Neural crest cell (in vitro differentiated cells): ENCODE measurements at regions not wholly inside any gene's neighbourhood (a gene's known extent, or its start where the extent isn't known, plus 50 kb on each side); places are given as distances from the start of the nearest gene placed in this dataset.

Source experiments
- DNase-seq: peaks from one replicate; pipeline ENCODE4 v3.0.0; 2021; ENCODE audit warnings: low read depth, mixed read lengths, low spot score
- H3K27ac Mint-ChIP-seq: one replicate; pipeline ENCODE4 v1.8.0; 2021; ENCODE audit warnings: mild to moderate bottlenecking, mixed read lengths; ENCODE audit not compliant: unreplicated experiment
- H3K27me3 Mint-ChIP-seq: 2 replicates; pipeline ENCODE4 v1.8.0; 2021; ENCODE audit warnings: low read depth, mild to moderate bottlenecking, mixed read lengths
- H3K36me3 Mint-ChIP-seq: 2 replicates; pipeline ENCODE4 v1.8.0; 2021; ENCODE audit warnings: low read depth, mild to moderate bottlenecking, mixed read lengths
- H3K4me1 Mint-ChIP-seq: 2 replicates; pipeline ENCODE4 v1.8.0; 2021; ENCODE audit warnings: mixed read lengths
- H3K4me3 Mint-ChIP-seq: one replicate; pipeline ENCODE4 v1.8.0; 2021; ENCODE audit warnings: mild to moderate bottlenecking, mixed read lengths
- H3K9me3 Mint-ChIP-seq: 2 replicates; pipeline ENCODE4 v1.8.0; 2021; ENCODE audit warnings: mixed read lengths
- TF ChIP-seq, protein P1 (sequence below): fragments of 200-600 bp; sonication (generic); conservative IDR thresholded peaks from 2 replicates; pipeline ENCODE4 v1.5.0; 2021; ENCODE audit warnings: antibody characterized with exemption, mild to moderate bottlenecking

DNA sequence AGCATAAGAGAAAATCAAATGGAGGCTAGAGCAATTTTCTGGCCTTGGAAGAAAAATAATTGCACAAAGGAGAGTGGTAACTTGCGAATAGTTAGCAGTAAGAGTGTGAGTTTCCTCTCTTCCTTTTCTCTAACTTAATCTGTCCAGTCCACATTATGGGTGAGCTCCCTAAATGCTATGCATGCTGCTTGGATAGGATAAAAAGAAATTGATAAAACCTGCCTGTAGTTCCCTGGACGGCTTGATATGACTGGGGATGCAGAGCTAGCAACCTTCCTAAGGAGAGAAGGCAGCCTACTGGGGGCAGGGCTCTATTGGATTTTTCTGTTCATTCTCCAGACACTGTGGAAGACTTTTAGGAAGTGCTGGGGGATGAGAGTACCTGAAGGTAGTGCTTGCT lies 311.3 kb downstream of the LMO7 start:
- Mint-ChIP-seq H3K4me1 (no peaks in the 10 kb centered on the region), H3K4me3 (no peak overlapping the region)
- TF ChIP-seq, protein P1, sequence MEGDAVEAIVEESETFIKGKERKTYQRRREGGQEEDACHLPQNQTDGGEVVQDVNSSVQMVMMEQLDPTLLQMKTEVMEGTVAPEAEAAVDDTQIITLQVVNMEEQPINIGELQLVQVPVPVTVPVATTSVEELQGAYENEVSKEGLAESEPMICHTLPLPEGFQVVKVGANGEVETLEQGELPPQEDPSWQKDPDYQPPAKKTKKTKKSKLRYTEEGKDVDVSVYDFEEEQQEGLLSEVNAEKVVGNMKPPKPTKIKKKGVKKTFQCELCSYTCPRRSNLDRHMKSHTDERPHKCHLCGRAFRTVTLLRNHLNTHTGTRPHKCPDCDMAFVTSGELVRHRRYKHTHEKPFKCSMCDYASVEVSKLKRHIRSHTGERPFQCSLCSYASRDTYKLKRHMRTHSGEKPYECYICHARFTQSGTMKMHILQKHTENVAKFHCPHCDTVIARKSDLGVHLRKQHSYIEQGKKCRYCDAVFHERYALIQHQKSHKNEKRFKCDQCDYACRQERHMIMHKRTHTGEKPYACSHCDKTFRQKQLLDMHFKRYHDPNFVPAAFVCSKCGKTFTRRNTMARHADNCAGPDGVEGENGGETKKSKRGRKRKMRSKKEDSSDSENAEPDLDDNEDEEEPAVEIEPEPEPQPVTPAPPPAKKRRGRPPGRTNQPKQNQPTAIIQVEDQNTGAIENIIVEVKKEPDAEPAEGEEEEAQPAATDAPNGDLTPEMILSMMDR, result no peak

DNA sequence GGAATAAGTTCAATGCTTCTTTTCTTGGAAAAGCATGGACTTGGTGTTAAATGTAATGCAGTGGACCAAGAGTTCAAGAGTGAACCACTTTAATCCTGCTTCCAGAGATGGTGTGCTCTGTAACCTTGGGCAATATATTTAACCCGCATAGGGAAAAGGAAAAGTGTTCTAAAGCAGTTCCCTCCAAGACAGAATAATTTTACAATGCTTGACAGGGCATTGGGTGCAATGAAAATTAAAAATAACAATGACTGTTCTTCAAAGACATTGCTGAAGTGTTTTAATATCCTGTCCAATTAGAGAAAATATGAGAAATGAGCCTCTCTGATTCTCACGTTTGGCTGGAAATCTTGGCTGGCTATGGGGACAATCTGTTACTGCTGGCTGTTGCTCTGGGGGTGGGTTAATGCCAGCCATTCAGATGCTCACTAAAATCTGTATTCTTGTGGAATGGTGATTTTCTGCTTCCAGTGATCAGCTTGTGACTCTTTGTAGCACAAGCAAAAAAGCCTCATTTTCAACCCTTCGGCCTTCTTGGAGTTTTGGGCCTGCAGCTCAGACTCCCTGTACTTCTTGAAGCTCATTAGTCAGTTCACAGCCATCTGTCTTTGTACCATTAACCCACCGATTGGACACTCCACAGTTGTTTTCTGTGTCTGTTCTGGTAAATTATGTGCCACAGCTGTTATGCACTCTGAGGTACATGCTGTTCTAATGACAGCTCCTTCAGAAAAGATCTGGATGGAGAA lies 310.6 kb downstream of the LMO7 start:
- DNase-seq, result no peak
- Mint-ChIP-seq H3K9me3 (peaks cover 8% of the 10 kb centered on the region), H3K36me3 (no peaks in the 10 kb centered on the region), H3K4me1 (no peaks in the 10 kb centered on the region), H3K27ac (no peak overlapping the region), H3K27me3 (no peaks in the 10 kb centered on the region), H3K4me3 (no peak overlapping the region)
- TF ChIP-seq, protein P1, result no peak

More for the DNA sequence above, 311.3 kb downstream of the LMO7 start:
- Mint-ChIP-seq H3K36me3 (no peaks in the 10 kb centered on the region), H3K9me3 (peaks cover 4% of the 10 kb centered on the region), H3K27ac (no peak overlapping the region), H3K27me3 (no peaks in the 10 kb centered on the region)
- DNase-seq, result no peak

DNA sequence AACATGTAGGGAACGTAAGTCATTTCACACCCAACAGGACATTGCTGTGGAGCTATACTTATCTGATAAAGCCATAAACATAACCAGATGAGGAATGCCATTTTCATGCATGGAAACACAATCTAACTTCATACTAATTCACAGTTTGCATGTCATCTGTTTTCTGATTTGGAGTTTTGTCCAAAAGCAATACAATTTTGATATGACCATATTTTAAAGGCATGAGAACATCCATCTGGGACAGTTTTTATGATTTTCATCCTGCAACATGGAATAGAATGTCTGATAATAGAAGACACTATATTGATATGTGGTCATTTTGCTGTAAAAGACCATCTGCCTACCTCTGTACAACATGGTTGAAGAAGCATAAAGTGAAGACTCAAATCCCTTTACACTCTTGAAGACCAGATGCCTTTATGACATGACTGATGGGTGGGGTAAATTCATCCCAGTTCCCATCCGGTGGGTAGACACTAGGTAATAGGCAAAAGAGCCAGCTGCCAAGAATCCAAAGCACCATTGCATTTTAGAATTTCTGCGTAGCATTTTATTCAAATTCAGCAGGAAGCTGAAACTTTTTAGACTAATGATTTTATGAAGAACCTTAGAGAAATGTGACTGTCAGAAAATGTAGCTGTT lies 309.8 kb downstream of the LMO7 start:
- Mint-ChIP-seq H3K4me1 (no peaks in the 10 kb centered on the region), H3K27me3 (no peaks in the 10 kb centered on the region), H3K27ac (no peak overlapping the region), H3K9me3 (peaks cover 8% of the 10 kb centered on the region), H3K4me3 (no peak overlapping the region), H3K36me3 (no peaks in the 10 kb centered on the region)
- DNase-seq, result no peak
- TF ChIP-seq, protein P1, result no peak

DNA sequence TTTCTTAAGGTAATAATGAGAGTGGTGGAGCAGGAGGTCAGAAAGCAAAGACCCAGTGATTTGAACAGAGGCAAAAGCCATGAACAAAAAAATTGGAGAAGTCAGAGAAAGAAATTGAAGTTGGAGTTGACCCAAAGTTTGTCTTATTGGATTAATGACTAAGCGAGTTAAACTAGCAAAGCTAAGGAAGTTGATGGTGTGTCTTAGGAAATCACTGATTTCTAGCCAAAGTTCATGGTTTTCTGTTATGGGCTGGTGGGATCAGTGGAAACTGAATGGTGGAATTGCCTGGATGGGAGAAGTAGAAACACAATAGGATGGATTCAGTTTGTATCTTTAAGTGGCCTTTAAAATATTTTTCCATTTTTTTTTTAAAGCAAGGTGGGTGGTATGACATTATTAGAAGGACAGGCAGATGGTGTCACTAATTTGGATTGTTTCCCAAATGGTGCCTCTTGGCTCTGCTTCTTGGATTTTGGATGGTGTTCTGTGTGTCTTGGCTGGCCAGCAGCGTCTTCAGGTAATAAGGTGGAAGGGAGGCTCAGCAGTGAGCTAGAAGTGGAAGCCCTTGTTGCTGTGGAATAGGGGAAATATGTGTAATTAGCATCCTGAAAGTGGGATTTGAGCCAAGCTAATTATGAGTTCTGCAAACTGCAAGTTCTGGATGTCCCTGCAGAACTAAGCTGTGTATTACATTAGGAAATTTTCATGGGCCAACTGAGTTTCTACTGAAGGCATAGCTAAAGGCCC lies 302.9 kb downstream of the LMO7 start:
- Mint-ChIP-seq H3K27ac (no peak overlapping the region), H3K4me1 (no peaks in the 10 kb centered on the region), H3K27me3 (no peaks in the 10 kb centered on the region), H3K9me3 (peaks cover 8% of the 10 kb centered on the region), H3K4me3 (no peak overlapping the region), H3K36me3 (no peaks in the 10 kb centered on the region)
- TF ChIP-seq, protein P1, result no peak
- no peak for DNase-seq

DNA sequence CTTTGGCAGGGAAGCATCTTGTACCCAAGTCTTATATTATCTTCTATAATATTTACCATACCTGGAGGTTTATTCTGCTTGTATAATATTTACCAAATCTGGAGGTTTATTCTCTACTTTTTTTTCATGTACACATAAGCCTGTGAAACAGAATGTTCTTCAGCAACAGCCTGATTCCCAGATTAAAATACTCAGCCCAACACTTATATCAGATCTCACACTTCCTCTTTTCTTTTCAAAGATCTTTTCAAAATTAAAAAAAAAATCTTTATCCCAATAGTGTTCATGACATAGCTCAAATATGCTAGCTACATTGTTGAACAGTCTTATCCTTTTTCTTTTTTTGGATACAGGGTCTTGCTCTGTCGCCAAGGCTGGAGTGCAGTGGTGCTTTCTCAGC lies 300.7 kb downstream of the LMO7 start:
- Mint-ChIP-seq H3K4me3 (no peak overlapping the region), H3K27ac (no peak overlapping the region), H3K9me3 (no peaks in the 10 kb centered on the region), H3K27me3 (no peaks in the 10 kb centered on the region), H3K4me1 (no peaks in the 10 kb centered on the region), H3K36me3 (no peaks in the 10 kb centered on the region)
- DNase-seq, result no peak
- TF ChIP-seq, protein P1, result no peak
